GM18858 (cell line): ENCODE measurements at regions not wholly inside any gene's neighbourhood (a gene's known extent, or its start where the extent isn't known, plus 50 kb on each side); places are given as distances from the start of the nearest gene placed in this dataset.
"Not testable (repeated sequence)": the region's sequence is repeated elsewhere in the genome, so short reads cannot be mapped to it uniquely, and the experiment has no call there.

Experiments used
- ATAC-seq: cut with Tn5 transposase; IDR thresholded peaks from one replicate; pipeline ENCODE4 v1.9.1; 2021; ENCODE audit not compliant: unreplicated experiment

DNA sequence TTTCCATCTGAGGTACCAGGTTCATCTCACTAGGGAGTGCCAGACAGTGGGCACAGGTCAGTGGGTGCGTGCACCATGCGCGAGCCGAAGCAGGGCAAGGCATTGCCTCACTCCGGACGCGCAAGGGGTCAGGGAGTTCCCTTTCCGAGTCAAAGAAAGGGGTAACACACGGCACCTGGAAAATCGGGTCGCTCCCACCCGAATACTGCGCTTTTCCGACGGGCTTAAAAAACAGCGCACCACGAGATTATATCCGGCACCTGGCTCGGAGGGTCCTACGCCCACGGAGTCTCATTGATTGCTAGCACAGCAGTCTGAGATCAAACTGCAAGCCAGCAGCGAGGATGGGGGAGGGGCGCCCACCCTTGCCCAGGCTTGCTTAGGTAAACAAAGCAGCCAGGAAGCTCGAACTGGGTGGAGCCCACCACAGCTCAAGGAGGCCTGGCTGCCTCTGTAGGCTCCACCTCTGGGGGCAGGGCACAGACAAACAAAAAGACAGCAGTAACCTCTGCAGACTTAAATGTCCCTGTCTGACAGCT, 242.5 kb downstream of the CYLC2 start:
- not testable (repeated sequence) for ATAC-seq

DNA sequence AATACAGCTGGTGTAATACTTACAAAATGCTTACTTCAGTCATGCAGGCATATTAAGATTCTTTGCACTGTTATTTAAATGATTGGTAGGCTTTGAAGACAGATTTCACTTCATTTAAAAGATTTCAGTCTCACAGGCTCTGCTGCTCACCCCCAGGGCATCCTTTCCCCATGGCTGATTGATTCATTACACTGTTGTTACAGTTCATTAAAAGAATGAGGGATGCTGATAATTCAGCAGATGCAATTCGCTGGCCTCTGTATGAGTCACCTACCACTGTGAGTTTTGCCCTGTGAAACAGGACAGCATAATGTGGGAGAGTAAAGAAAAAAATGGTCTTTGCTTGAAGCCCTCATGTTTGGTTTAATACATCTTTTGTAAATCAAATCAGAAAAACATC, 246.9 kb downstream of the CYLC2 start:
- ATAC-seq: no peak

DNA sequence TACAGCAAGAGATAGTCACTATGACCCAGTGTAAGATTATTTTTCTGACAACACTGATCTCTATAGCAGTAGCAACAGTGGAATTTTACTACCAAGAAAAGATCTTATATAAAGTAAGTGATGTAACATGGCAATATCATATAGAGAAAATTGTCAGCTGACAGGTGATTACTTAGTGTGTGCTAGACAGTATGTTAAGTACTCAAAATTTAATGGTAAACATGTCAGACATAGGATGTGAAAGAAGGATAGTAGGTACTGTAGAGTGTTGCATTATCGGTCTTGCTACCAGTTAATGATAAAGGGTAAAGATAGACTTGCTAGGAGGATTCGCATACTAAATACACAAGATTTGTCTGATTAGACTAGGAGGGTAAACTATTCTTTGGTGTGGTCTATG, 247.4 kb downstream of the CYLC2 start:
- no peak for ATAC-seq

DNA sequence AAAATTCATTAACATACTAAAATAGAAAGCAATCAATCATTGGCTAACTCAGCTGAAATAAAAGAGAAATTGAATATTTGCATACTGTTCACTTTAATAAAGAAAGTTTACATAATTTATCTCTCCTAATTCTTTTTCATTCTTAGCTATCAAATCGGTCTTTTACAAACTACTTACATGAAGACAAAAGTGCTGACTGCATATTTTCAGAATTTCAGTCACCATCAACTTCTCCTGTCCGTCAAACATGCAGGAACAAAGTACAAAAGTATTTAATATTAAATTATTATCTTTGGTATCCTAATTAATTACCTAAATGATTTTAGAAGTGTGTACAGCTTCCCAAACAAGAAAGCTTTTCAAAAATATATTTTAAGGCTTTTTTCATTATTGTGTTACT, 248.4 kb downstream of the CYLC2 start:
- ATAC-seq: no peak

DNA sequence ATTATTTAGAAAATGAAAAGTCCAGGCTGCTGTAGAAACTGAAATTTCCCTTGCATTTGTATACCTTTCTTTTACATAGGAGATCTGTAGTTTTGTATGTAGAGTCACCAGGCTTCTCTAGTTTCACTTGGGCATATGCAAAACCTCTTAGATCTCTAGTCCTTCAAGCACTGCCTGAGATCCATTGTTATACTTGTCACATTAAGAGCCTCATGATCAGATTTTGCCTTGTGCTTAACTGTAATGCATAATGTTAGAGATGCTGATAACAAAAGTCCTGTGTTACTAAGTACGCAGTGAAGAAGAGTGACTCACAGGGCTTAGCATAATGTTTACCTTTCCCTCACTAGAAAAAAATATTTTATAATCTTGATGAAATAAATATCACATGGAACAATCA, 250.2 kb downstream of the CYLC2 start:
- no peak for ATAC-seq

DNA sequence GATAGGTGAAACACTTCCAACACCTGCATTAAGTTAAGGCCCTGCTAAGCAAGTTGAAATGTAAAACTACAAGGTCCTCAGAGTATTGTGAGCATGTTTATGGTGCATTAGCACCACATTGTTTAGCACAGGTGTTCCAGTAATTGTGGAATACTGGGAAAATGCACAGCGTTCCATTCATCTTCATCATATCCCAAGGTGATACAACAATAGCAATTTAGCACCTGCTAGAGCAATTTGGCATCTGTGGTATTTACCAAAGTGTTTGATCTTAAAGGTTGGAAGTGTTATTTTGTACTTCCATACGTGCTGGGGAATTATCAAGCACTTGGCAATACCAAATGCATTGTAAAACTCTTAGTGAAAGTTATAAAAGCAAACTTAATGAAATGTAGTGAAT, 266.8 kb downstream of the CYLC2 start:
- ATAC-seq: no peak

DNA sequence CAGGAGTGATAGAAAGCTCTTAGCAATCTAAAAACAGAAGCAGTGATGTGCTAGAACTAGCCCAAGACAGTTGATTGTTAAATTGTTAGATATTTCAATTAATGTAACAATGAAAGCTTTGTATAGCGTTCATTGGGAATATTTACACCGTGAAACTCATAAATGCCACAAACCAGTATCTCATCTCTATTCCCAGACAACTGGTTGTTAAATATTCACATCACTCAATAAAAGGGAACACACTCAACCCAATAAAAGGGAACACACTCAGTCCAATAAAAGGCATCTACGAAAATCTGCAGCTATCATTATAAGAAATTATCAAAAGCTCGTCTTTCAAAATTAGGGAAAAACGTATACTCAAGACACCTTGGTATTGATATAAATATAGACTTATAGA, 270.9 kb downstream of the CYLC2 start:
- ATAC-seq: no peak

DNA sequence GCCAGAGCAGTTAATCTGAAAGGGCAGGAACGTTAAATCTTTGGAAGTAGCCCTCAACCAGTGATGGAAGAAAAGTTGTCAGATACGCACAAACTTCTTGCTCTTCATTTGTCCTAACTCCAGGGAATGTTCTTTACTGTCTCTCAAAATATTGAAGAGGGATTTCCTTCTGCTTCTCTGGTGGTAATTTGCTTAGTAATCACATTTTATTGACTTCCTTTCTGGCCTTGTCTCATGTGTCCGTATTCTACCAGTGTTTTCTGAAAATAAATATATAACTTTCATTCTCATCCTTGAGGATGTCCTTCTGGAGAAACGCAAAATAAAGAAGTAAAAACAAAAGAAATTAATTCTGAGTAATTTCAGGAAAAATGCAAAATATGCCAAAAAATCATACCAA, 282.1 kb downstream of the CYLC2 start:
- no peak for ATAC-seq

DNA sequence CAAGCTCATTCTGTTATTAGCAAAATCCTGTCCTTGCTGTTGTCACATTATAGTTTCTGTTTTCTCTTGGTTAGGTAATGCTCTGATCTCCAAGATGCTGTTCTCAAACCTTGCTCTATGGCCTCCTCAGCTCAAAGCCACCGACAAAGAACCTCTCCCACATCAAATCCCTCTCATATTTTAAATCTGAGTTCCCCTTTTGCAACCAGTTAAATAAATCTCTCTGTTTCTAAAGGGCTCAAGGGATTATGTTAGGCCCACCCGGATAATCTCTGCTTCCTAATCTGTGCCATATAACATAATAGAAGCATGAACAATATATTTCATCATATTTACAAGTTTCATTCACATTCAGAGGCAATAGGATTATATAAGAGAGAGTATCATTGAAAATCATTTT, 286.0 kb downstream of the CYLC2 start:
- ATAC-seq: no peak

DNA sequence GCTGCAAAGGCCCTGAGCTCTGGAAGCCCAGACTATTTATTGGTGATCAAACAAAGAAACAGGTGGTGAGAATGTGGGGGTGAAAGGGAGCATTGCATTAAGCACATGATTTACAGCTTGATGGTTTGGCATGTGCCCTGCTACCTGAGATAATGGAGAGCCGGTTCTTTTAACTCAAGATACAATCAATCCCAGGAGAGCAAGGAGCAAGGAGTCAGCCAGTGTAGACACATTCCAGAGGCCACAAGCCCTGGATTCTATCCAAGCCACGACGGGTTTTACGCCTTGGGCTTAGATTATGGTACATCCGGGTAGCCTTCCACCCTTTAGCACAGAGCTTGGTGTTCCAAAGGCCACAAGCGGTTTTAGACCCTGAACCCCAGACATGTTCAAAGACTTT, 292.2 kb downstream of the CYLC2 start:
- ATAC-seq: no peak

DNA sequence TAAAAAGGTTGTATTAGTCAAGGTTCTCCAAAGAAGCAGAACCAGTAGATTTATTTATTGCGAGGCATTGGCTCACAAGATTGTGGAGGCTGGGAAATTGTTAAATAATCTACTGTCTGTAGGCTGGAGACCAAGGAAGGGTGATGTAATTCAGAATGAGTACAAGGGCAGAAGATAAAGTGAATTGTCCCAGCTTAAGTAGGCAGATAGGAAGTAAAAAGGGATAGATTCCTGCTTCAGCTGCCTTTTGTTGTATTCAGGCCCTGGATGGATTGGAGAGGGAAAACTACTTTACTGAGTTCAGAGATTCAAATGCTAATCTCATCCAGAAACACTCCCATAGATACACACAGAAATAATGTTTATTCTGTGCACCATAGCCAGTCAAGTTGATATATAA, 301.1 kb downstream of the CYLC2 start:
- no peak for ATAC-seq

DNA sequence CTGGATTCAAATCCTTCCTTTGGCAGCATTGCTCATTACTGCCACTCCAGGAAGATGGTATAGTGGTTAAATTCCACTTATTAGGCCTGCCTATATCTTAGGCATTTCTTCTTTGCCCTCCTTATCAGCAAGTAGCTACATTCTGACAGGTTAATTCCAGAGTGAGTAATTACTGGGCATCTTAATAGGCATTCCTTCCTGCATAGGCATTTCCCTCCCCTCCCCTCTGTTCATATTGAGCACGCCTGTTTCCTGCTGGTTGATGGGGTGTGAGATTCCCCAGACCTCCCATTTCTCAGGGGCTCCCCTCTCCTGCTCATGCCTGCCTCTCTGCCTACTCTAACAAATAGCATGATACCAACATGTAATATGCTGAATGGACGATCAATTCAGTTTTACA, 305.9 kb downstream of the CYLC2 start:
- ATAC-seq: no peak

DNA sequence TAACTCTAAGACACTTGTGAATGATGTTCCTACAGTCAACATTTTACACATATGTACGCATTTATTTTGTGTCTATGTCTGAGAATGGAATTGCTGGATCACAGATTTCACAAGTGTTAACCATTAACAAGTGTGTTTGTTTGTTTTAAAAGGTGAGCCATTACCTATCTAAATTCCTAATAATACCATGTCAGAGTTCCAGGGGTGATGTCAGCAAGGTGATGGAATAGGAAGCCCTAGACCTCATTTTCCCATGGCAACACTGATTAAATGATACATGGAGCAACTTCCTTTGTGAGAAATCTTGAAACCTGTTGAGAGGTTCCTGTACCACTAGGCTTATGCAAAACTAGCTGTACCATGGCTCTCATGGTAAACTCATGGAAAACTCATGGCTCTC, 309.7 kb downstream of the CYLC2 start:
- ATAC-seq: no peak

DNA sequence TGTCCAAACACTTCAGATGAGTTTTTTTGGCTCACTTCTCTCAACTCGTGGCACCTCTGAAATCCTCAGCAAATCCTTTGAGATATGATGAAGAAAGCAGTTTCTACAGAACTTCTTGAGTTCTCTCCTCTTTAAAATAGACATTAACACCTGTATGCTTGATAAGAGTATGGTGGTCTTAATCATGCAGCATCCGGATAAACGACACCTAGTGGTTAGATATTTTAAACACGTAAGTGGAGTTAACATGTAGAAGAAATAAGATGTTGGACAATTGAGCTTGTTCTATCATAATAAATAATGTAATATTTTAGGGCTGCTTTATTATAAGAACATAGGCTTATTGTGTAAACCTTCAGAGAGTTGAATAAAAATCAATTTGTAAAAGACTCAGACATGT, 324.8 kb downstream of the CYLC2 start:
- ATAC-seq: no peak

DNA sequence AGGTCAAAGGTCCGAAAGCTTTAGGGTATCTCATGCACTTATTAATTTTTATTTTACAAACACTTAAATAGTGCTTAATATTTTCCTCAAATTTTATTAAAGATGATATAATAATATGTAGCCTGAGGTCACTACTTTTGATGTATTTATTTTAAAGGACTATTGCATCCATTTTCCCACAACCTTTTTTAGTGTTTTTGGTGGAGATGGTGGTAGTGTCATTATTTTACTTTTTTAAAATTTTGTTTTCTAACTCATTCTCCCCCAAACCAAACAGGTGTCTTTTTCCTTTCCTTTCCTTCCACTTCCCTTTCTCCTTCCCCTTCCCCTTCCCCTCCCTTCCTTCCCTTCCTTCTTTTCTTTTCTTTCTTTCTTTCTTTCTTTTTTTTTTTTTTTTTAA, 328.6 kb downstream of the CYLC2 start:
- no peak for ATAC-seq

DNA sequence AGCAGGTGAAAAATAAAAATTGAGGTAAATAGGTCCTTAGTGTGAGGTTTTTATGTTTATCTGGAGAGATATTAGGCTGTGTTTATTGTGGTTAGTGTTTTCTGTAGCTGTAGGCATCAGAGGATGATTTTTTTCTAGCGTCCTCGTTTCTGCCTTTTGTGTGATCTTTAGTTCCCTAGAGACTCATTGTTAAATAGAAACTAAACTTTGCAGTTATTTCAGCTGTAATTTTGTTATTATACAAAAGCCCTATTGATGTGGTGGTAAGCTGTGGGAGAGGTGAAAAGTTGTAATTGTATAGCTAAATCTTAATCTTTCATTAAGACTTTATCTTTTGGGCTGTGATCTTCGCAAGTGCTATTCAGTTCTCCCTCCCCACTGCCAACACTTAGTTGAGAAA, 340.3 kb downstream of the CYLC2 start:
- ATAC-seq: no peak

DNA sequence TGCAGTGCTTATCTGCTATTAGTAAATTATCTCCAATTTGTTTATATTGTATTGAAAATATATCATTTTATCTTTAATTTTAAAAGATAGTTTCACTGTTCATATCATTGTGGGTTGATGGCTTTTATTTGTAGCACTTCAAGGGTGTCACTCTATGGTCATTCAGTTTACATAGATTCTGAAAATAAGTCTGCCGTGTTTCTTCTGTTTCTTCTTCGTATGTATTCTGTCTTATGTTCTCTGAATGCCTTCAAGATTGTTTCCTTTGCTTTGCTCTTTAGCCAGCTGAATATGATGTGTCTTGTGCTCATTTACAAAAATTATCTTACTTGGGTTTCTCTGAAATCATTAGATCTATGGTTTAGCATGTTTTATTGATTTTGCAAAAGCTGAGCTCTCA, 359.9 kb downstream of the CYLC2 start:
- ATAC-seq: no peak

DNA sequence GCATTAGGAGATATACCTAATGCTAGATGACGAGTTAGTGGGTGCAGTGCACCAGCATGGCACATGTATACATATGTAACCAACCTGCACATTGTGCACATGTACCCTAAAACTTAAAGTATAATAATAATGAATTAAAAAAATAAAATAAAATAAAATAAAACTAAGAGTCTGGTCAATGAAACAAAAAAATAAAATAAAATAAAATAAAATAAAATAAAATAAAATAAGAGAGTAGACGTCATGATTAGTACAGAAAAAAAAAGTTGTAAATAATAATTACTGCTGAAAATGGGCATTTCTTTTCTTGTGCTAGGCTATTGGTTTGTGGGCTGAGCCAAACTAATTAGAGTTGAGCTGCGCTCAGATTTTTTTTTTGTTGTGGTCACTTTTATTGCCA, 362.8 kb downstream of the CYLC2 start:
- ATAC-seq: not testable (repeated sequence)

DNA sequence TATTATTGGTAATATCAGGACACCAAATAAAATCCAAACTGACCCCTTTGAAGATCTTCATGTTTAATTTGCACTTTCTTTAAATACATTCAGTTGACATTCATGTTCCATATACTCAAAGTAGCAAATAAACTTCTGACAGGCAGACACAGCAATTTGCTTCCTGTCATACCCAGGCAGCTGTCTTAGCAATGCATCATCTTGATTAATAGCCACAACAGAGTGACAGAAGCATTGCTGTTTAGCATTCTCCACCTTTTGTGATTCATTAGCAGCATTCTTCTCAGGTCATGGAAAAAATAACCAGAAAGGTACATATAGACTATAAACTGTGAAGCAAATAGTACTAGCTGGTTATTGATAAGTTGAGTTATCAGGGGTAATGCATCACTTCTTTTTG, 366.8 kb downstream of the CYLC2 start:
- no peak for ATAC-seq

DNA sequence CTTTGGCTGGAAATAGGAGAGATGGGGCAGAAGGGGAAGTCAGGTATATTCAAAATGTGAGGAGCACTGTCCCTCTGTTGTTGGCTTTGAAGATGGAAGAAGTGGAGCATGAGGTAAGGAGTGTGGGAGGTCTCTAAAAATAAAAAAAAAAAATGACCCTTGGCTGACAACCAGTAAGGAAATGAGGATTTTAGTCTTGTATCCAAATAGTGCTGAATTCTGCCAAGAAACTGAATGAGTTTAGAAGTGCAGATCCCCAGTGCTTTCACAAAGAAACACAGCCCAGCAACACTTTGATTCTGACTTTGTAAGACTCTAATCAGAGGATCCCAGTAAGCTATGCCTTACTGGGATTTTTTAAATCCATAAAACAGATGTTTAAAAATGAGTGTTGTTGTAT, 367.9 kb downstream of the CYLC2 start:
- ATAC-seq: no peak

DNA sequence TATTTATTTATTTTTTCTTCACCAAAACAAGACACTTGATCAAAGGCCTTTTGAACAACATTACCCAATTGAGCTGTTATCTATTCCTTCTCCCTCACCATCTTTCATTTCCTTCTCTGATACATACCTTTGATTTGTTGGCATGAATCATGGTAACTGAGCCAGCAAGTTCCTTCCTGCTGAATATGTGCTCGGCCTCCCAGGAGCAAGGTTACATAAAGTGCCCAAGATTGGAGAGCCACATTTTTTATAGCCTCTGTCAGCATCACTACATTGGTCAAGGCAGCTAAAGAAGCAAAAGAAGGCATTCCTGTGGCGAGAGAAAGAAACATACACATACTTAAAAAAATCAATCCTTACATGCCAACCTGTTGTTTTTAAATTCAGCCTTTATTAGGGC, 369.6 kb downstream of the CYLC2 start:
- no peak for ATAC-seq

DNA sequence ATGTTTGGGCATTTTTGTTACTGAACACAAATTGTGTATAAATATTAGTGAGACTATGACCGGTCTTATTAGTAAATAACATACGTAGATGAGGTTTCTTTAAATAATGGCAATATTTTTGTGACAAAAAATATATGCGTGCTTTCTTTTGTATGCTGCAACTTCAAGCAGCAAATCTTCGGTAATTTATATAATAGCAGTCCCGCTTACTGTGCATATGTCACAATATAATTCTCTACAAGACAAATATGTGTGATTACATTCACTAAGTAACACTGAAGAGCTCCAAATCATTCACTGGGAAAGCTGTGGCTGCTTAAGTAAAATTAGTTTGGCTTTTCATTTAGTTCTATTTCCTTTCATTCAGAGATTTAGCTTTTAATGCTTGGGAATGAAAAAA, 376.0 kb downstream of the CYLC2 start:
- ATAC-seq: no peak

DNA sequence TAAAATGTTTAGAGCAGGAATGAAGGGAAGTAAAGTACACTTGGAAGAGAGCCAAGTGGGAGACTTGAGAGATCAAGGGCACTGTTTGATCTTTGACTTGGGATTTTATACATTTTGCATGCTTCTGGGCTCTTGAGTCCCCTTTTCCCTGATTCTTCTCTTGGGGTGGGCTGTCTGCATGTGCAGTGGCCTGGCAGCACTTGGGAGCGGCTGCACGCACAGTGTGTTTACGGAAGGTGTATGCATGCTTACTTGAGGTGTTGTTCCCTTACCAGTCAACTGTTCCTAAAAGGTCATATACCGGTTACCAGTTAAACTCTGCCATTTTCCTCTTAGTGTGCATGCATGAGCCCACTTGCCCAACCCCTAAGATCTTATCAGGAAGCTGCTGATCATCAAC, 377.7 kb downstream of the CYLC2 start:
- no peak for ATAC-seq

DNA sequence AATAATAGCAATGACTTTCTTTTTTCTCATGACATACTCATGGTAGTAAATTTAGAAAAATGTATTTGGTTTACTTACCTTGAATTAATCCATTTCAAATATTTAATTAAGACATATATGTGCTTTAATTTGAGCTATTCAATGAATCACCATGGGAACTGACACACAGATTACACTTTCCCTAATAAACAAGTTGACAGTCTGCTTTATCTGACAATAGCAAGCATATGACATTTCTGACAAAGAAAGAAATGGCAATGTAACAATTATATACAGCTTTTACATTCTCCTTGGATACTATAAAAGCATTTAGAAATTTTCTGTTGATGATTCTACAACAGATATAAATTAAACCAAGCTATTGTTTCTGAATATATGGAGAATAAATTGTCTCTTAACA, 382.5 kb downstream of the CYLC2 start:
- ATAC-seq: no peak
